ENCODE measurements at regions not wholly inside any gene's neighbourhood (a gene's known extent, or its start where the extent isn't known, plus 50 kb on each side); places are given as distances from the start of the nearest gene placed in this dataset.

DNA sequence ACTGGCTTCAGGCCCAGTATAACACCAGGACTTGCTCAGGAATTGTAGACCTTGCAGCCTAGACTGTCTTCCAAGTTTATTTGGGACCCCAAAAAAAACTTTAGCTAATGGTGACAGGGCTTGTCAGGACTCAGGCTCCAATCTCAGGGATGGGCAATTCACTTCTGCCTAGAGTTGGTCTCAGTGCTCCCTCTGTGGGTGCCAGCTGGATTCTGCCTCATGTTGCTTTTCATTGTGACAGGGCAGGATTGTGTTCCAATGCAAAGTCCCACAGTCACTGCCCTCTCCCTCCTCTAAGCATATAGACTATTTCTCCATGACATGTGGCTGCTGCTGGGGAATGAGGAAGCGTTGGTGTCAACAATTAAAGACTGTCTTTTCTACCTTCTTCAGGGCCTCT, 174.7 kb downstream of the CYLC2 start:
- WGBS (ENCODE audit: low lambda C conversion rate) = 0% methylated on average over 1 of the region's 1 CpG
- no peak overlapping the region for H3K9ac ChIP-seq (ENCODE audit: insufficient read depth, low read depth, low read length)
- H3K27ac ChIP-seq (ENCODE audit: extremely low read length, insufficient read depth, low read length) = no peak overlapping the region
- H2AFZ ChIP-seq (ENCODE audit: low read length) = no peak overlapping the region
- FAIRE-seq = no peak
- TF ChIP-seq RXRB (CRISPR knock-in tag; IDR thresholded peaks at IDR 0.05; ENCODE audit: borderline replicate concordance) = no peak
- no peak for TF ChIP-seq ZNF780A (CRISPR knock-in tag; IDR thresholded peaks at IDR 0.05)
- TF ChIP-seq, protein P1, sequence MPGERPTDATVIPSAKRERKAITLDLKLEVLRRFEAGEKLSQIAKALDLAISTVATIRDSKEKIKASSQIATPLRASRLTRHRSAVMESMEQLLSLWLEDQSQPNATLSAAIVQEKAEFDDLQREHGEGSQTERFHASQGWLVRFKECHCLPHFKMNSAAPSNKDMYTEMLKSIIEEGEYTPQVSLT (CRISPR knock-in tag; IDR thresholded peaks at IDR 0.05; ENCODE audit: borderline replicate concordance, low read depth) = no peak
- no peak for TF ChIP-seq IKZF1 (IDR thresholded peaks at IDR 0.05)
- TF ChIP-seq, protein P2, sequence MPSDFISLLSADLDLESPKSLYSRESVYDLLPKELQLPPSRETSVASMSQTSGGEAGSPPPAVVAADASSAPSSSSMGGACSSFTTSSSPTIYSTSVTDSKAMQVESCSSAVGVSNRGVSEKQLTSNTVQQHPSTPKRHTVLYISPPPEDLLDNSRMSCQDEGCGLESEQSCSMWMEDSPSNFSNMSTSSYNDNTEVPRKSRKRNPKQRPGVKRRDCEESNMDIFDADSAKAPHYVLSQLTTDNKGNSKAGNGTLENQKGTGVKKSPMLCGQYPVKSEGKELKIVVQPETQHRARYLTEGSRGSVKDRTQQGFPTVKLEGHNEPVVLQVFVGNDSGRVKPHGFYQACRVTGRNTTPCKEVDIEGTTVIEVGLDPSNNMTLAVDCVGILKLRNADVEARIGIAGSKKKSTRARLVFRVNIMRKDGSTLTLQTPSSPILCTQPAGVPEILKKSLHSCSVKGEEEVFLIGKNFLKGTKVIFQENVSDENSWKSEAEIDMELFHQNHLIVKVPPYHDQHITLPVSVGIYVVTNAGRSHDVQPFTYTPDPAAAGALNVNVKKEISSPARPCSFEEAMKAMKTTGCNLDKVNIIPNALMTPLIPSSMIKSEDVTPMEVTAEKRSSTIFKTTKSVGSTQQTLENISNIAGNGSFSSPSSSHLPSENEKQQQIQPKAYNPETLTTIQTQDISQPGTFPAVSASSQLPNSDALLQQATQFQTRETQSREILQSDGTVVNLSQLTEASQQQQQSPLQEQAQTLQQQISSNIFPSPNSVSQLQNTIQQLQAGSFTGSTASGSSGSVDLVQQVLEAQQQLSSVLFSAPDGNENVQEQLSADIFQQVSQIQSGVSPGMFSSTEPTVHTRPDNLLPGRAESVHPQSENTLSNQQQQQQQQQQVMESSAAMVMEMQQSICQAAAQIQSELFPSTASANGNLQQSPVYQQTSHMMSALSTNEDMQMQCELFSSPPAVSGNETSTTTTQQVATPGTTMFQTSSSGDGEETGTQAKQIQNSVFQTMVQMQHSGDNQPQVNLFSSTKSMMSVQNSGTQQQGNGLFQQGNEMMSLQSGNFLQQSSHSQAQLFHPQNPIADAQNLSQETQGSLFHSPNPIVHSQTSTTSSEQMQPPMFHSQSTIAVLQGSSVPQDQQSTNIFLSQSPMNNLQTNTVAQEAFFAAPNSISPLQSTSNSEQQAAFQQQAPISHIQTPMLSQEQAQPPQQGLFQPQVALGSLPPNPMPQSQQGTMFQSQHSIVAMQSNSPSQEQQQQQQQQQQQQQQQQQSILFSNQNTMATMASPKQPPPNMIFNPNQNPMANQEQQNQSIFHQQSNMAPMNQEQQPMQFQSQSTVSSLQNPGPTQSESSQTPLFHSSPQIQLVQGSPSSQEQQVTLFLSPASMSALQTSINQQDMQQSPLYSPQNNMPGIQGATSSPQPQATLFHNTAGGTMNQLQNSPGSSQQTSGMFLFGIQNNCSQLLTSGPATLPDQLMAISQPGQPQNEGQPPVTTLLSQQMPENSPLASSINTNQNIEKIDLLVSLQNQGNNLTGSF (CRISPR knock-in tag; IDR thresholded peaks at IDR 0.05) = no peak
- TF ChIP-seq XRCC5 (optimal IDR thresholded peaks at IDR 0.05; ENCODE audit: low read length) = no peak
- TF ChIP-seq ZNF253 (CRISPR knock-in tag; IDR thresholded peaks at IDR 0.05; ENCODE audit: borderline replicate concordance) = no peak
- TF ChIP-seq ZNF207 (IDR thresholded peaks at IDR 0.05; ENCODE audit: borderline replicate concordance) = no peak
- TF ChIP-seq MYC (CRISPR knock-in tag; IDR thresholded peaks at IDR 0.05; ENCODE audit: borderline replicate concordance) = no peak
- no peak for TF ChIP-seq EZH2 (conservative IDR thresholded peaks at IDR 0.05; ENCODE audit: low read depth, low read length)
- TF ChIP-seq, protein P3, sequence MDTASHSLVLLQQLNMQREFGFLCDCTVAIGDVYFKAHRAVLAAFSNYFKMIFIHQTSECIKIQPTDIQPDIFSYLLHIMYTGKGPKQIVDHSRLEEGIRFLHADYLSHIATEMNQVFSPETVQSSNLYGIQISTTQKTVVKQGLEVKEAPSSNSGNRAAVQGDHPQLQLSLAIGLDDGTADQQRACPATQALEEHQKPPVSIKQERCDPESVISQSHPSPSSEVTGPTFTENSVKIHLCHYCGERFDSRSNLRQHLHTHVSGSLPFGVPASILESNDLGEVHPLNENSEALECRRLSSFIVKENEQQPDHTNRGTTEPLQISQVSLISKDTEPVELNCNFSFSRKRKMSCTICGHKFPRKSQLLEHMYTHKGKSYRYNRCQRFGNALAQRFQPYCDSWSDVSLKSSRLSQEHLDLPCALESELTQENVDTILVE (CRISPR knock-in tag; IDR thresholded peaks at IDR 0.05) = no peak
- no peak for TF ChIP-seq ZNF460 (CRISPR knock-in tag; IDR thresholded peaks at IDR 0.05; ENCODE audit: borderline replicate concordance)
- TF ChIP-seq KLF9 (CRISPR knock-in tag; IDR thresholded peaks at IDR 0.05; ENCODE audit: low read depth) = no peak
- no peak for TF ChIP-seq ZNF660 (CRISPR knock-in tag; IDR thresholded peaks at IDR 0.05; ENCODE audit: borderline replicate concordance, low read depth)
- TF ChIP-seq, protein P4, sequence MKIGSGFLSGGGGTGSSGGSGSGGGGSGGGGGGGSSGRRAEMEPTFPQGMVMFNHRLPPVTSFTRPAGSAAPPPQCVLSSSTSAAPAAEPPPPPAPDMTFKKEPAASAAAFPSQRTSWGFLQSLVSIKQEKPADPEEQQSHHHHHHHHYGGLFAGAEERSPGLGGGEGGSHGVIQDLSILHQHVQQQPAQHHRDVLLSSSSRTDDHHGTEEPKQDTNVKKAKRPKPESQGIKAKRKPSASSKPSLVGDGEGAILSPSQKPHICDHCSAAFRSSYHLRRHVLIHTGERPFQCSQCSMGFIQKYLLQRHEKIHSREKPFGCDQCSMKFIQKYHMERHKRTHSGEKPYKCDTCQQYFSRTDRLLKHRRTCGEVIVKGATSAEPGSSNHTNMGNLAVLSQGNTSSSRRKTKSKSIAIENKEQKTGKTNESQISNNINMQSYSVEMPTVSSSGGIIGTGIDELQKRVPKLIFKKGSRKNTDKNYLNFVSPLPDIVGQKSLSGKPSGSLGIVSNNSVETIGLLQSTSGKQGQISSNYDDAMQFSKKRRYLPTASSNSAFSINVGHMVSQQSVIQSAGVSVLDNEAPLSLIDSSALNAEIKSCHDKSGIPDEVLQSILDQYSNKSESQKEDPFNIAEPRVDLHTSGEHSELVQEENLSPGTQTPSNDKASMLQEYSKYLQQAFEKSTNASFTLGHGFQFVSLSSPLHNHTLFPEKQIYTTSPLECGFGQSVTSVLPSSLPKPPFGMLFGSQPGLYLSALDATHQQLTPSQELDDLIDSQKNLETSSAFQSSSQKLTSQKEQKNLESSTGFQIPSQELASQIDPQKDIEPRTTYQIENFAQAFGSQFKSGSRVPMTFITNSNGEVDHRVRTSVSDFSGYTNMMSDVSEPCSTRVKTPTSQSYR (CRISPR knock-in tag; IDR thresholded peaks at IDR 0.05; ENCODE audit: borderline replicate concordance) = no peak
- TF ChIP-seq FOSL2 (CRISPR knock-in tag; IDR thresholded peaks at IDR 0.05) = no peak
- POLR2A ChIA-PET = no interaction called here
- CTCF ChIA-PET (ENCODE audit: low intra/inter-chr PET ratio, low total read pairs) = no interaction called here
- H3K36me3 ChIP-seq (replicated peaks in 1 of 2; ENCODE audit: control insufficient read depth in 1 of 2, insufficient read depth in 2 of 2, low read length in 2 of 2) = no peaks in the 10 kb centered on the region
- BruUV-seq (replicated peaks) = no TSS peak
- ATAC-seq = no peak
- H3K4me1 ChIP-seq (ENCODE audit: insufficient read depth, low read length) = no peaks in the 10 kb centered on the region
- in situ Hi-C loops (cut with HindIII; ENCODE audit: extremely low pct_ligation_motif_present, low pct_unique_long_range_greater_than_20kb) (no loop called here), intact Hi-C loops (cut with micrococcal nuclease; ENCODE audit: unreplicated experiment) (loop anchor here (5.0 kb wide), 1 partner anchor 532 kb away; no protein-coding TSS in a partner anchor)
- H3K4me2 ChIP-seq (ENCODE audit: low read depth, low read length) = no peak overlapping the region
- H3K4me3 ChIP-seq (replicated peaks in 1 of 3; ENCODE audit: insufficient read depth in 1 of 3, low read depth in 2 of 3, low read length in 3 of 3) = no peak overlapping the region
- peaks cover 42% of the 10 kb centered on the region for H3K9me3 ChIP-seq (ENCODE audit: low read length)
- no peak for DNase-seq (ENCODE audit: low spot score)
- no peaks in the 10 kb centered on the region for H3K79me2 ChIP-seq (ENCODE audit: insufficient read depth, low read length)
- no peaks in the 10 kb centered on the region for H4K20me1 ChIP-seq (ENCODE audit: insufficient read depth, low read length)
- no peaks in the 10 kb centered on the region for H3K27me3 ChIP-seq (ENCODE audit: control insufficient read depth in 1 of 2, insufficient read depth in 2 of 2, low read length in 2 of 2)
